ENCODE measurements at regions not wholly inside any gene's neighbourhood (a gene's known extent, or its start where the extent isn't known, plus 50 kb on each side); places are given as distances from the start of the nearest gene placed in this dataset.

DNA sequence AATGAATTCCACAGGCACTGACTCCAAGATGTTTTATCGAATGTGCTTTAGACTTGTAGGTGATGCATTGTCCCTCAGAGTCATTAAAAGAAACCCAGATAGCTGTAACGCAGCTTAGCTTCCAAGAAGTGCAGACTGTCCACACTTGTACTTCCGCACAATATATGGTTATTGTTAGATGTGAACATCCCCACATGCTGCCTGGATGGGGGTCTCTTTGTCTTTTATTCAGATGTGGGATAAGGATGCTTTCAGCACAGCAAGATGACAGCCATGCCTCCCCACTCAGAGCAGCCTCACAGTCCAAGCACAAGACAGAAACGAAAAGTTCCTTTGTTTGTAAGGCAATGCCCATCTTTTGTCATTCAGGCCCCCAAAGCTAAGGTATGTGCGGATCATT is 416.6 kb downstream of the HRH4 start:
- DNase-seq, result no peak
- H3K9me3 ChIP-seq, result no peaks in the 10 kb centered on the region
- no peaks in the 10 kb centered on the region for H3K36me3 ChIP-seq
- no peaks in the 10 kb centered on the region for H3K4me1 ChIP-seq
- intact Hi-C loops (cut with DNase I; ENCODE audit: low total_unique reads), result no loop called here
- H3K27me3 ChIP-seq, result no peaks in the 10 kb centered on the region
- H3K27ac ChIP-seq, result no peak overlapping the region
- no peak for TF ChIP-seq POLR2A (IDR thresholded peaks at IDR 0.05)
- TF ChIP-seq, protein P1, sequence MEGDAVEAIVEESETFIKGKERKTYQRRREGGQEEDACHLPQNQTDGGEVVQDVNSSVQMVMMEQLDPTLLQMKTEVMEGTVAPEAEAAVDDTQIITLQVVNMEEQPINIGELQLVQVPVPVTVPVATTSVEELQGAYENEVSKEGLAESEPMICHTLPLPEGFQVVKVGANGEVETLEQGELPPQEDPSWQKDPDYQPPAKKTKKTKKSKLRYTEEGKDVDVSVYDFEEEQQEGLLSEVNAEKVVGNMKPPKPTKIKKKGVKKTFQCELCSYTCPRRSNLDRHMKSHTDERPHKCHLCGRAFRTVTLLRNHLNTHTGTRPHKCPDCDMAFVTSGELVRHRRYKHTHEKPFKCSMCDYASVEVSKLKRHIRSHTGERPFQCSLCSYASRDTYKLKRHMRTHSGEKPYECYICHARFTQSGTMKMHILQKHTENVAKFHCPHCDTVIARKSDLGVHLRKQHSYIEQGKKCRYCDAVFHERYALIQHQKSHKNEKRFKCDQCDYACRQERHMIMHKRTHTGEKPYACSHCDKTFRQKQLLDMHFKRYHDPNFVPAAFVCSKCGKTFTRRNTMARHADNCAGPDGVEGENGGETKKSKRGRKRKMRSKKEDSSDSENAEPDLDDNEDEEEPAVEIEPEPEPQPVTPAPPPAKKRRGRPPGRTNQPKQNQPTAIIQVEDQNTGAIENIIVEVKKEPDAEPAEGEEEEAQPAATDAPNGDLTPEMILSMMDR (IDR thresholded peaks at IDR 0.05), result no peak
- no peak overlapping the region for H3K4me3 ChIP-seq

DNA sequence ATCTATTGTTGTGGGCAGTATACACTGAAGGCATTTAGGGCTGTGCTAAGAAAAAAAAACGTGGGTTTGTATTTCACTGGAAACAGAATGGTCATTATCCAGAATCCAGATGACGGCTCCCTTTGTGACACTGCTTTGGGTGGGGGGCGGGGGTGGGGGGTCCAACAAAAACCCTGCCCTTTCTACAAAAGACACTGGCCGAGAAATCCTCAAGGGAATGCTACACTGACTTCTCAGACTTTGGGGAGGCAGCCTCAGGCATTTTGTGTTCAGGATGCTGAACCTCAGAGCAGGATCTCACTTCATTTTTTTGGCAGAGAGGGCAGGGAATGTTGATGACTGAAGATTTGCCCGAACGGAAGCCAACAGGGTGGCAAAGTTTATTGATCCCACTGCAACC is 417.1 kb downstream of the HRH4 start:
- no peak overlapping the region for H3K4me3 ChIP-seq
- no peaks in the 10 kb centered on the region for H3K9me3 ChIP-seq
- no peaks in the 10 kb centered on the region for H3K36me3 ChIP-seq
- intact Hi-C loops (cut with DNase I; ENCODE audit: low total_unique reads), result no loop called here
- DNase-seq, result no peak
- TF ChIP-seq POLR2A (IDR thresholded peaks at IDR 0.05), result no peak
- no peaks in the 10 kb centered on the region for H3K4me1 ChIP-seq
- H3K27me3 ChIP-seq, result no peaks in the 10 kb centered on the region
- no peak overlapping the region for H3K27ac ChIP-seq

DNA sequence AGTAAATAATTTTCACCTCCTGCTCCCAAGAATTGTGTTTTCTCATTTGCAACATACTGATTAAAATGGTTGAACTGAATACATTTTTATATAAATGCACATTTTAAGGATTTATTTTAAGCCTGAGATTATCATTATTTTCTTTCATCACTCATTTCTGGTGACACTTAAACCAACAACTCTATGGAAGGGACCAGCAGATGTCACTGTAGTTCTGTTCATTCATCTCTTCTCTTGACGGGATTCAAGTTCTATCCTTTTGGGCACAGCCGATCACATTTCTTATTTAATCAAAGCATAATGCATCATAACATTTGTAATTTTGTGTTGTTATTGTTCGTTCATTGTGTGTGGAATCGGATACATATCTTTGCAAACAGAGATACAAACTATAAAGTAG is 417.9 kb downstream of the HRH4 start:
- no peak overlapping the region for H3K4me3 ChIP-seq
- TF ChIP-seq POLR2A (IDR thresholded peaks at IDR 0.05), result no peak
- TF ChIP-seq, protein P1 (IDR thresholded peaks at IDR 0.05), result peak; percentile 59 to 75 (median 66)
- H3K9me3 ChIP-seq, result no peaks in the 10 kb centered on the region
- H3K27me3 ChIP-seq, result no peaks in the 10 kb centered on the region
- DNase-seq, result peak in 1 of 2 donors; percentile 26
- intact Hi-C loops (cut with DNase I; ENCODE audit: low total_unique reads), result no loop called here
- H3K4me1 ChIP-seq, result no peaks in the 10 kb centered on the region
- H3K36me3 ChIP-seq, result no peaks in the 10 kb centered on the region
- H3K27ac ChIP-seq, result no peak overlapping the region

DNA sequence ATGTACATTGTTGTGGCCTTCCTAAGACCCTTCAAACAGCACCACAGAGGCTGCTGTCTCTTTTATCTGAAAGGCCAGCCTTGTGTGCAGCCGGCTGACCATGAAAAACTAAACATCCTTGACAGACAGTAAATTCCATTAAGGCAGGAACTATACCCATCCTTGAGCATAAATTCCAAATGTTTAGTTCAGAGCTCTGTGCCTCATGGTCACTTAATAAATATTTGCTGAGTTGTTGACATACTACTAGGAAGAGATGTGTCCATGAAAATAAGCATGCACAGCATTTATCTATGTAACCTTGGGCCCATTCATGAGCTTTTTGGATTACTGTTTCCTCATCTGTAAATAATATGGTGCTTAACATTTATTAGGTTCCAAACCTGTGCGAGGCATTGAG is 424.8 kb downstream of the HRH4 start:
- H3K9me3 ChIP-seq, result no peaks in the 10 kb centered on the region
- no peaks in the 10 kb centered on the region for H3K36me3 ChIP-seq
- no peak overlapping the region for H3K4me3 ChIP-seq
- no peaks in the 10 kb centered on the region for H3K4me1 ChIP-seq
- no peak for DNase-seq
- H3K27me3 ChIP-seq, result no peaks in the 10 kb centered on the region
- intact Hi-C loops (cut with DNase I; ENCODE audit: low total_unique reads), result no loop called here
- TF ChIP-seq, protein P1 (IDR thresholded peaks at IDR 0.05), result no peak
- no peak for TF ChIP-seq POLR2A (IDR thresholded peaks at IDR 0.05)
- H3K27ac ChIP-seq, result no peak overlapping the region

DNA sequence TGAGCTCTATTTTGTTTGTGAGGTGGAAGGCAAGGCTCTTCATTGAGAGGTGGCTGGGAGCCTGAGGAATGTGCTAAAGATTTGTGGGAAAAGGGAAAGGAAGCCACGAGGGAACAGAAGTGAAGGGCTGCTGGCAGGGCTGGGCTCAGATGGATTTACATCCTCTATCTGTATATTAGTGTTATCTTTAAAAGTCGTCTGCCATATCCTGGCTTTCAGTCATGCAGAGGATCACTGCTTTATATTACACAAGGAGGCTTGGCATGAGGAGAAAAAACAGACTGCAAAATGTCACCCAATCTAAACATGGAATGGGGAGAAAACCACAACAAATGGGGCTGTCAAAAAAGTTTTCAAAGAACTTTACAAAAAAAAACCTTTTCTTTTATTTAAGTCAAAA is 434.4 kb downstream of the HRH4 start:
- no peak overlapping the region for H3K27ac ChIP-seq
- H3K27me3 ChIP-seq, result no peaks in the 10 kb centered on the region
- TF ChIP-seq POLR2A (IDR thresholded peaks at IDR 0.05), result no peak
- TF ChIP-seq, protein P1 (IDR thresholded peaks at IDR 0.05), result no peak
- intact Hi-C loops (cut with DNase I; ENCODE audit: low total_unique reads), result no loop called here
- no peaks in the 10 kb centered on the region for H3K9me3 ChIP-seq
- H3K36me3 ChIP-seq, result no peaks in the 10 kb centered on the region
- no peak overlapping the region for H3K4me3 ChIP-seq
- H3K4me1 ChIP-seq, result no peaks in the 10 kb centered on the region
- DNase-seq, result no peak

DNA sequence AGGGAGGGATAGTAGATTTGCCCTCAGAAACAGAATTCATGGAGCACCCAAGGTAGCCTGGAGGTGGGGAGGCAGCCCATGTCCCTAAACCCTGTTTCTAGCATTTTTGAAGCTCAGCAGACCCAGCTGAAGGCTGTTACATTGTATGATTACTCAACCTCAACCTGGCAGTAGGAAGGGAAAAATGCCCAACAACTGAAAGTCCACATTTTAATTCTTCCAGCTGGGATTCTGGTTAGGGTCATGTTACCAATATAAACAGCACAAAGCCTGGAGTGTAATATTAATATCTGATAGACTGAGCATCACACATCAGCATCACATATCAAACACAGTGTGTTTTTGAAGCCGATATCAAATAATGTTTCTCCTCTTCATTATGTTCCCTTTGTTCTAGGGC is 437.0 kb downstream of the HRH4 start:
- DNase-seq, result no peak
- H3K9me3 ChIP-seq, result no peaks in the 10 kb centered on the region
- intact Hi-C loops (cut with DNase I; ENCODE audit: low total_unique reads), result no loop called here
- no peaks in the 10 kb centered on the region for H3K27me3 ChIP-seq
- TF ChIP-seq POLR2A (IDR thresholded peaks at IDR 0.05), result no peak
- TF ChIP-seq, protein P1 (IDR thresholded peaks at IDR 0.05), result no peak
- H3K27ac ChIP-seq, result no peak overlapping the region
- no peak overlapping the region for H3K4me3 ChIP-seq
- H3K4me1 ChIP-seq, result no peaks in the 10 kb centered on the region
- no peaks in the 10 kb centered on the region for H3K36me3 ChIP-seq

Measured in uterus (tissue), 3 donors.